AG20443 (cell line): ENCODE measurements at regions not wholly inside any gene's neighbourhood (a gene's known extent, or its start where the extent isn't known, plus 50 kb on each side); places are given as distances from the start of the nearest gene placed in this dataset.
"Not testable (repeated sequence)": the region's sequence is repeated elsewhere in the genome, so short reads cannot be mapped to it uniquely, and the experiment has no call there.

Experiments
- DNase-seq: peaks from one replicate; pipeline ENCODE4 v3.0.0; 2012; ENCODE audit warnings: low spot score, mixed read lengths

DNA sequence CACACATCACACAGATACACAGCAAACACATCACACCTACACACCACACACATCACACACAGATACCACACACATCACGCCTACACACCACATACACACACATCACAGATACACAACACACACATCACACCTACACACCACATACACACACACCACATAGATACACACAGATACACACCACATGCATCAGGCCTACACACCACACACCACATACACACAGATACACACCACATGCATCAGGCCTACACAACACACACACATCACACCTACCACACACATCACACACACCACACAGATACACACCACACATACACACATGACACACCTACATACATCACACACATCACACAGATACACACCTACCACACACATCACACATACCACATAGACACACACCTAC is 158.8 kb downstream of the NDUFA10 start:
- DNase-seq = no peak

DNA sequence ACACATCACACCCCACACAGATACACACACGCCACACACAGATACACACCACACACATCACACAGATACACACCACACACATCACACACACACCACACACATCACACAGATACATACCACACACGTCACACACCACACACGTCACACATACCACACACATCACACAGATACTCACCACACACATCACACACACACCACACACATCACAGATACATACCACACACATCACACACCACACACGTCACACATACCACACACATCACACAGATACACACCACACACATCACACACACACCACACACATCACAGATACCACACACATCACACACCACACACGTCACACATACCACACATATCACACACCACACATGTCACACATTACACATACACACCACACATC is 159.3 kb downstream of the NDUFA10 start:
- DNase-seq = not testable (repeated sequence)

DNA sequence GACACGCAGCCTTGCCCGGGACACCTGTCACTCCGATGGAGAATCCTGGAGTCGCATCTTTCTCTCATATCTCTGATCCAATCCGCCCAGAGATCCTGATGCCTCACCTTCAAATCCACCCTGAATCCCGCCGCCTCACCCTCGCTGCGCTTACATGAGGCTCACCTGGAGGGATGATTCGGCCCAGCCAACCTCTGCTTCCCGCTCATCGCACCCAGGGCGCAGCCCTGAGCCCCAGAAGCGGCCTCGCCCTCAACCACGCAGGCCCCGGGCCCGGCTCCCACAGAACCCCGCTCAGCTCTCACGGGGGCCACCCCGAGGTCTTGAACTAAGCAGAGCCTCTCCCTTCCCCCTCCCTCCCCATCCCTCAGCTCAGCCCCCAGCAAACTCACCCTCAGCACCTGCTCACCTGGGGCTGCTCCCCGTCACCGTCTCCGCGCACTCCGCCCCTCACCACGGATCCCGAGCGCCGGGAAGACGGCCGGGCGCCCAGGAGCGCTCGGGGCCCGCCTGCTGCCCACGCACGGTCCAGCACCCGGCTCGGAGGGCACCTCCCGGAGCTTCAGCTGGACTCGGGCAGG is 160.0 kb downstream of the NDUFA10 start:
- DNase-seq = no peak

DNA sequence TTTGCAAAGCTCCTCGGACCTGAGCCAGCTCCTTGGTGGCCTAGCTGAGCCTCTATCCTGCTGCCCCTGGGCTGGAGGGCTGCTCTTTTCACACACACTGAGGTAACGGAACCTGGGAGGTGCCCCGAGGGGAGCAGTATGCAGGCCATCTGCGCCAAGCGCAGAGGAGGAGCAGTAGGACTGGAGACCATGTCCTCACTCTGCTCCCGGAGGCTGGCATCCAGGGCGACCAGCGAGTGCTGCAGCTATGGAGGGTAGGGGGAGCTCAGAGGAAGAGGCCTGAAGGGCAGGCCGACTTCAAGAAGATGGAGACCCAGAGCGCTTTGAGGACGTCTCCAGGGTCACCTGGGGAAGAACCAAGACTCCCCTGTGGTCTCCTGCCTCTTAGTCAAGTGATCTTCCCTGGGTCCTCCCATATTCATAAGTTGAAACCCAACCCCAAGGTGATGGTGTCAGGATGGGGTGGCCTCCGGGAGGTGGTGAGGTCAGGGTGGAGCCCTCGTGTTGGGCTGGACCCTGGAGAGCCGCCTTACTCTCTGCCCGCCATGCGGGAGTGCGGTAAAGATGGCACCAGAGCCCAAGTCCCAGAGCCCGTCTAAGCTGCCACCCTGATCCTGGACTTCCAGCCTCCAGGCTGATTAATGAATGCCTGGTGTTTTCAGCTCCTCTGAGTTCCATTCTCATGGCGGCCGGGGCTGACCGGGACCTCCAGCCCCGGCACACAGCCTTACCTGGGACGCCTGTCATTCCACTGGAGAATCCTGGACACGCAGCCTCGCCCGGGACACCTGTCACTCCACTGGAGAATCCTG is 160.7 kb downstream of the NDUFA10 start:
- DNase-seq = no peak

DNA sequence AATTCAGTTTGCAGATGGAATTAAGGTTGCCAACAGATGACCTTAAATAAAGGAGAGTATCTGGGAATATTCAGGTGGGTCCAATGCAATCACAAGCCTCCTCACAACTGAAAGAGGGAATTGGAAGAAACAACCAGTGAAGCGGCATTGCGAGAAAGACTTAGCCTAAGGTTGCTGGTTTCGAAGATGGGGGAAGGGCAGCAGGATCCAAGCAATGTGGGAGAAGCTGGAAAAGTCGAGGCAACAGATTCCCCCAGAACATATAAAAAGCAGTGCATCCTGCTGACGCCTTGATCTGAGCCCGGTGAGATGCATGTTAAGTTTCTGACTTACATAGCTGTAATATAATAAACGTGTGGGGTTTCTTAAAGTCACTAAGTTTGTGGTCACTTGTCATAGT is 162.5 kb downstream of the NDUFA10 start:
- no peak for DNase-seq

DNA sequence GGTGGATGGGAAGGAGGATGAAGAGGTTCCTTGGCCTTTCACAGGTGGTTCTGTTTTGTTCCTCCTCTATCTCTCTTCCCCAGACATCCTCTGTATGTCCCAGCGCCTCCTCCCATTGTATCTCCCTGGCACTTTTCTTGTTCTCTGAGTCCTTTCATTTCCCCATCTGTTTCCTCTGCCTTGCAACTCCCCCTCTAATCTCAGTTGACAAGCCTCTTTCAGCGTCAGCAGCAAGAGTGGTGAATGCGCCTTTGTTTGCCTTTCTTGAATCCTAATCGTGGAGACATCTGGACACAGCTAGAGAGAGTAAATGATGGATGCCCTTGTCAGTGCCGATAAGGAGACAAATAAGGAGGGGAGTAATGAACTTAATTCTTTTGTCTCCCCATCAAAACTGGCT is 167.0 kb downstream of the NDUFA10 start:
- DNase-seq = no peak

DNA sequence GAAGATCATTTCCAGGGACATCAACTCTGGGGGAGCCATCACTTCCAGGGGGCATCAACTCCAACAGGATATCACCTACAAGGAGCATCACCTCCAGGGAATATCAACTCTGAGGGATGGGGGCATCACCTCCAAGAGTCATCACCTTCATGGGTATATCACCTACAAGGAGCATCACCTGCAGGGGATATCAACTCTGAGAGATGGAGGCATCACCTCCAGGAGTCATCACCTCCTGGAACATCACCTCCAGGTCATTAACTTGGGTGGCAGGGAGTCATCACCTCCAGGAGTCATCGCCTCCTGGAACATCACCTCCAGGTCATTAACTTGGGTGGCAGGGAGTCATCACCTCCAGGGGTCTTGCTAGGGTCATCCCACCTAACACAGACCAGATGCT is 167.6 kb downstream of the NDUFA10 start:
- DNase-seq = no peak

DNA sequence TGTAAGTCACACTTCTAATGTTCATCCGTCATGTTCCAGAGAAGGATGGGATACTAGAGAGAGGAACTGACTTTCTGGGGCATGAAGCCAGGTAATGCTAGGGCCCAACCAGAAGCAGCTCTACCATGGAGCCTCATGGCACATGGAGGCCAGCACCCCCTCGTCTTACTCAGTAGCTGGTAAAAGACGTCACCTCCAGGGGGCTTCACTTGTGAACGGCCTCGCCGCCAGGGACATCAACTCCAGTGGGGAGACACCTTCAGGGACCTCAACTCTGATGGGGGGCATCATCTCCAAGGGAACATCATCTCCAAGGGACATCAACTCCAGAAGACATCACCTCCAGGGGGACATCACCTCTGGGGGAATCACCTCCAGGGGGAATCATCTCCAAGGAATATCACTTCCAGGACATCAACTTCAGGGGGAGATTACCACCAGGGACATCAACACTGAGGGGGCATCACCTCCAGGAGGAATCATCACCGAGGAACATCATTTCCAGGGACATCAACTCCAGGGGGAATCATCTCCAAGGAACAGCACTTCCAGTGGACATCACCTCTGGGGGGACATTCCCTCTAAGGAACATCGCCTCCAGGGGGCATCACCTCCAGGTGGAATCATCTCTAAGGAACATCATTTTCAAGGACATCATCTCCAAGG is 168.4 kb downstream of the NDUFA10 start:
- DNase-seq = no peak

DNA sequence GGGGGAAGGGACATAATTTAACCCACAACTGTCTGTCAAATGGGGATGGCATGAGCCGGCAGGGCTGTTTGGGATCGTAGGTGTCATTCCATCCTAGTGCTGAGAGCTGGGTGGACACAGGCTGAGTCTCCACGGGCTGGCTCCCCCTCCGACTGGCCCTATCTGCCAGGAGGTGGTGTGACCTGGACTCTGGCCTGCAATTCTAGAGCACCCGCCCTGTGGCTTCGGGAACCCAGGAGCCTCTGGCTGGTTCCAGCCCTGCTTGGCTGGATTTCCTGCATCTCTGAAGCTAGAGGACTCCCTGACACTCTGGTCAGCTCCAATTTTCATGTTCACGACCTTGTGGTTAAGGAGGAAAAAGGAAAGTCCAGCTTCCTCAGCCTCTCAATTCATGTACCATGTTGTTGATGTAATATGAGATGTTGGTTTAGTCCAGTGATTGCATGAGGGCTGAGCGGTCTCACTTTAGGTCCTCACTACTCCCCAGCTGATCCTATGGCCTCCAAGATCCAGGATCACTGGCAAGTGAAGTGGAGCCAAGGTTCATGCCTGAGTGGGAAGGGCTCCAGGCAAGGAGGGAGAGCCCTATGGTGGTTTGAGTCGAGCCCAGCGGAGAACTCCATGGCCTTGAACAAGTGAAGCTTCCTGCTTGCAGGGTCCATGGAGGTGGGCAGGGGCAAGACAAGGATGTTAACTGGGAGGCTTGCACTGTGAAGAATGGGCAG is 169.1 kb downstream of the NDUFA10 start:
- no peak for DNase-seq

DNA sequence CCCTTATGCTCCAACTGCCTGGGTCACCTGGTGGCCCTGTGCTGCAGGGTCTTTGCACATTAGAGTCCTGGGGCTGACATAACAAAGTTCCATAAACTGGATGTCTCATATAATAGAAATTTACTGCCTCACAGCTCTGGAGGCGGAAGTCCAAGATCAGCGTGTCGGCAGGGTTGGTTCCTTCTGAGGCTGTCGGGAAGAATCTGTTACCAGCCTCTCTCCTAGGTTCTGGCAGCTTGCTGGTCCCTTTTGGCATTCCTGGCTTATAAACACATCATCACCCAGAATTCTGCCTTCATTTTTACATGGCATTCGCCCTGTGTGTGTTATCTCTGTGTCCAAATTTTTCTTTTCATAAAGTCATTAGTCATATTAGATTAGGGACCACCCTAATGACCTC is 170.5 kb downstream of the NDUFA10 start:
- no peak for DNase-seq

DNA sequence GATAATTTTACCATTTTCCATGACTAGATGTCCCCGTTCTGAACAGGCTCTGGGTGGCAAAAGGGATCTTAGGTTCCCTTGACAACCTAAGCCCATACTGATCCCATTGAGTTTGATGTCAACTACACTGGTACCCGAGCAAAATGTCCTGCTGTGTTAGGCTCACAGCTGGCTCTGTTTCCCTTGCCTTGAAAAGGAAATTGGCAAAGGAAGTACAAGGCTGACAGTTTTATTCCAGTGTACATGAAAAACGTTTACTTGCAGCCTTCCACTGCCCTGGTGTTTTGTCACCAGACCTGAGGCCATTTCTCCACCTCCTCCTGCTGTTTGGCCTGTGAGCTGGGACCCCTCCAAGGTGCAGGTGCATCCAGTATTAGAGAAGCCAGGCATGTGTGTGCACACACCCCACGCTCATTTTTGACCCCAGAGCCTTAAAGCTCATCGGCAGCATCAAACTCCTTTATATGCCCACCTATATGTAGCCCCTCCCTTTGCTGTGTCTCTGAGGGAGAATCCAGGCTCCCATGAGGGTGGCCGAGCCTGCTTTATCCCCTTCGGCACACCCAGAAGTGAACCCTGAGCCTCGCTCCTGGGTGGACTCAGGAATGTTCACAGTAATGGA is 171.3 kb downstream of the NDUFA10 start:
- DNase-seq = no peak

DNA sequence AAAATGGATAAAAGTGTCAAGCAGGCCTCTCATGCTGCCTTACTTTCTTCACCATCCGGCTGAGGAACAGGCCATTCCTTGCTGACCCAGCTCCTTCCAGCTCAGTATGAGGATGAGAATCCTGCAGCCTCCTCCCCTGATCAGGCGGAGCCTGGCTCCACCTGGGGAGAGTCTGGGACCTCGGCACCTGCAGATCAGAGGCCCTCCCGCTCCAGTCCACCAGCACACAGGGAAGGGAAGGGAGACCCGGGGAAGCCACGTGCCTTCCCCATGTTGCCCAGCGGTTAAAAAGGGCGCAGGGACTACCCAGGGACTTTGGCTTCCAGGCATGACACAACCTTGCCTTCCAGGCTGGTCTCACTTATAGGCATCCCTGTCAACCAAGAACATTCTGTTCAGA is 172.0 kb downstream of the NDUFA10 start:
- DNase-seq = no peak

DNA sequence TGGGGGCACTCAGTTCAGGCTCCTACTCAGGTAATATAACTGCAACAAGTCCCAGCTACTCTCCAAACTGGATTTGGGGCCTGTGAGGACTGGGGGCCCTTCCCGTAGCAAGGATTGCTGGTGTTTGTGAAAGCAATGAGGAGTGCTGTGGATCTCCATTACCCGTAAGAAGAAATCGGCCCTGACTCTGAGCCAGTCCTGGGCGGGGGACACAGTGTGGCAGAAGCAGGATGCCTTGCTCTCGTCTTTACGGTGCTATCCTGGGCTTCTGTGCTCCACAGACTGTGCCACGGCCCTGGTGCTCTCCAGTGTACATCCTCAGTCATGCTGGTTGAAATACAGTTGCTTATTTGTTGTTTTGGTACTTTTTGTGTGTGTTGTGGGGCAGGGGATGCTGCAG is 172.9 kb downstream of the NDUFA10 start:
- no peak for DNase-seq

DNA sequence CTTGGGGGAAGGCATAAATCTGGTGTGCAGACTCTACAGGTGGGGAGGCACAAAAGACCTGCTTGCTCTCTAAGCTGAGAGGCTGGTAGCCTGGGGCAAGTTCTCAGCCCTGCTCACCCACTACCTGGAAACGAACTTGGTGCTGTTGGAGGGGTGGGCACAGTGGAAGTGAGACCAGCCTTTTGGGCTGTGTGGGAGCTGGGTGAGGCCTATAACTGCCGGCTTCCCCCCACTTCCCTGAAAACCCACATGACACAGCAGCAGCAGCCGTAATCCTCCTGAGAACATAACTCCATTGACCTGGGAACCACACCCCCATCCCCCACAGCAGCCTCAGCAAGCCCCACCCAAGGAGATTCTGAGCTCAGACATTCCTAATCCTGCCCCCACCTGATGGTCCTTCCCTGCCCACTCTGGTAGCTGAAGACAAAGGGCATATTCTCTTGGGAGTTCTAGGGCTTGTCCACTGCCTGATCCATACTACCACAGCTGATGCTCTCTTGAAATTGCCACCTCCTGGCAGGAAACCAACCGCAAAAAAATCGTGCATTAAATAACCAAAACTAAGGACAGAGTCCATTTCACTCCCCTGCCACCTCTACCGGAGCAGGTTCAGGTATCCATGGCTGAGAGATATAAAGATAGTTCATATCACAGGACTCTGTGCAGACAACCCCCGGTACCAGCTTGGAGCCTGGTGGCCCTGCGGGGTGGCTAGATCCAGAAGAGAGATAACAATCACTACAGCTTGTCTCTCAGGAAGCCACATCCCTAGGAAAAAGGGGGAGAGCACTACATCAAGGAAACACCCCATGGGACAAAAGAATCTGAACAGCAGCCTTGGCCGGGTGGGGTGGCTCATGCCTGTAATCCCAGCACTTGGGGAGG is 178.1 kb downstream of the NDUFA10 start:
- no peak for DNase-seq

DNA sequence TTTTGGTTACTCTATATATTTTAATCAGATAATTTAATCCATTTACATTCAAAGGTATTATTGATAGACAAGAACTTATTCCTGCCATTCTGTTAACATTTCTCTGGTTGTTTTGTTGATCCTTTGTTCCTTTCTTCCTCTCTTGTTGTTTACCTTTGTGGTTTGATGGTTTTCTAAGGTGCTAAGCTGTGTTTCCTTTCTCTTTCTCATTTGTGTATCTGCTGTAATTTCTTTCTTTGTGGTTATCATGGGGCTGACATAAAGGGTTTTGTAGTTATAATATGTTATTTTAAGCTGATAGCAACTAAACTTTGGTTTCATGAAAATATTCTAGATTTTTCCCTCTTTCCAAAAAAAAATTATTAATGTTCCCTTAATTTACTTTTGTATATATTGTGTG is 179.2 kb downstream of the NDUFA10 start:
- no peak for DNase-seq

DNA sequence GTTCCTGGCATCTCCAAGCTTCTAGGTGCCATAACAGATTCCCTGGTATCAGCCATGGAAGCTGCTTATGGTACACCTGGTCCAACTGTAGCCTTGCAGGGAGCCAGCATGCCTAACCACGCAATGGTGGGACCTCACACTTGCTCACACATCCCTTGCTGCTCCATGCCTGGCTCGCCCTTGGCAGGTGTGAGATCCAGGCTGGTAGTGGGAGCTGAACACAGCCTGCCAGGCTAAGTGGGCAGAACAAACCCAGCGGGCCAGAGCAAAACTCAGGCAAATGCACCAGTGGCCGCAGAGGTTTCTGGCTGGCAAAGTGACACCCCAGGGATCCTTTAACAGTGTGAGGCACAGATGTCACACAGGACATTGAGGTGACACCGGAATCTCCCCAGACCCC is 185.8 kb downstream of the NDUFA10 start:
- DNase-seq = no peak

DNA sequence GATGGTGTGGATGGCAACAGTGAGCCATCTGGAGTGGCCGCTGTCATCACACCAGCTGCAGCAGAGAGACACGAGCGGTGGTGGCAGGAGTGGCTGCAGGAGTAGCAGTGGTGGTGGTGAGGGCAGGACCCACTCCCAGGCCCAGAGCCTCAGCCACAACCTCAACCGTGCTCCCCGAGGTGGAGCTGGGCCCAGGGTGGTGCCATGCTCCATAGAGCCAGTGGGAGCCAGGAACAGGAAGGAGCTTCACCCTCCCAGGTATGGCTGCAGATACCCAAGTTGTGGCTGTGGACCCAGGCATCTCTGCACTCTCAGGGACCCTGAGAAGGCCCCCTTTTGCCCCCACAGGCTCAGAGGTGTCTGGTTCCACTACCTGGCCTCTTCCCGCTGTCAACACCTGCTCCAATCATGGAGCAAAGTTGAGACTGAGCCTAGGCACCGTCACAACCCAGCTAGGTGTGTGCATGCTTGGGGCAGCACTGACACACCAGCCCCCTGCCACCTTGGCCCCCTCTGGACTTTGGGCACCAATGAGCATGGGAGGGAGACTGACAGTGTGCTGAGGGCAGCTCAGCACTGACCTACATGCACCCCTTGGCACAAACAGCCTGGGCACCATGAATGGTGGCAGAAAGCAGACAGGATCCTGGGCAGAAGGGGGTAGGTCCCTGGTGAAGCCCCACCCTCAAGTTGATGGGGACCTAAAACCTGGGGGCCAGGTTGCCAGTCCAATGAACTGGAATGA is 188.9 kb downstream of the NDUFA10 start:
- no peak for DNase-seq

DNA sequence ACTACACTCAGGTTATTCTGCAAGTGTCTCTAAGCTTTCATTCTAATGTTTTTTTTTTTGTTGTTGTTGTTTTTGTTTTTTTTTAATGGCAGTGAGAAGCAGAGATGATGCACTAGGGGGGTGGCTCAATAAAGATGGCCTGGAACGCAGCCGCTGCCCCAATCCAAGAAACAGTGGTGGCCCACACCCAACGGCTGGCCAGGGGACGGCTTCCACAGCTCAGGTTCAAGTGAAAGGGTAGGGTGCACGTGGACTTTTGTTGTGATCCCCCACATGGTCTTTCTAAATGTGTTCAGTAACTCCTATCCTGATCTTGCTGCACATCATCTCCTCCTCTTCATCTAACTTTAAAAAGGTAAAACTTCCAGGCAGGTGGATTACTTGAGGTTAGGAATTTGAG is 190.1 kb downstream of the NDUFA10 start:
- no peak for DNase-seq

DNA sequence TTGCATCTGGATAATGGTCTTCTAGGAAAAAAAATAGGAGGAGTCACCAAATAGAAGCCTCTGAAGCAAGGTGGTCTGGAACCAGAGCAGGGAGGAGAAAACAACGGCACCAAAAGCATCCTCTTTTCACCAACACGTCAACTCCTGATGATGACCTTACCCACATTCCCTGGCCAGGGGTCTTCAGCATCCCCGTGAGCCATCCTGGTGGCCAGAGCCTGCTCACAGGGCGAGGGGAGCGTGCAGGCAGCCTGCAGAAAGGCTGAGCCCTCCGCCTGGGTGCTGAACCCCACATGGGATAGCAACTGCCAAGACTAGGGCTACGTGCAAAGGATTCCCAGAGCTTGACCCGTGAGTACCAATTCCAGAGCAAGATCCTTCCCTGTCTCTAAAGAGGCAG is 191.0 kb downstream of the NDUFA10 start:
- no peak for DNase-seq

DNA sequence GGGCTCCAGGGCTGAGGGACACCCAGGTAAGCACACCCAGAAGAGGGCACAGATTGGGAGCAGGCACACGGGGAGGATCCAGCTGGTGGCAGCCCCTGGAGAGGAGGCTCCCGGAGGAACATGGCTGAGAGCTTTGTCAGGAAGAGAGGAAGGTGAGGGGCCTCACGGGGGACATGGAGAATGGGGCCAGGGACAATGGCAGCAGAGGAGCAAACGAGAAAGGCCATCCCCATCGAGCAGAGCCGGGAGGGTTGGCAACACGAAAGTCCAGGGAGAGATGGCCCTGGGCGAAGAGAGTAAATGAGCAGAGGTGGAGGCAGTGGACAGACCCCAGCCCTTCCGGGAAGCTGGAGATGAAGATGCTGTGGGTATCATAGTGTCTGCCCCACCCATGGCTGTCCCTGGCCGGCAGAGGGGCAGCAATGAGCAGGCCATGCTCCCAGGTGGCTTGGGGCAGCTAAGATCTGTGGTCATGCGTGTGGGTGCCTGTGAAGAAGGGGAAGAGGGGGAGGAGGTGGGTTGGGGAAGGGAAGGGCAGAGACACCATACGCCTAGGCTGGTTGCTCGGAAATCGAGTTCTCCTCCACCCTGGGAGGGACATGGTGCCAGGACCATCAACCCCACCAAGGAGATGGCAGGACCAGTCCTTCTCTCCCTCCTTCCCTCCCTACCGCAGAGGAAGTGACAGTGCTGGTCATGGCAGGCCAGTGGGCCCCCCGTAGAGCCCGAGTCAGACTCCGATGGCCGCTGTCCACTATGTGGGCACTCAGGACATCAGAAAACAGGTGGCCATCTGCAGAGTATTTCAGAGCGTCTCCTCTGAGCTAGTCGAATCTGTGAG is 191.7 kb downstream of the NDUFA10 start:
- no peak for DNase-seq
